ENCODE measurements at regions not wholly inside any gene's neighbourhood (a gene's known extent, or its start where the extent isn't known, plus 50 kb on each side); places are given as distances from the start of the nearest gene placed in this dataset.

DNA sequence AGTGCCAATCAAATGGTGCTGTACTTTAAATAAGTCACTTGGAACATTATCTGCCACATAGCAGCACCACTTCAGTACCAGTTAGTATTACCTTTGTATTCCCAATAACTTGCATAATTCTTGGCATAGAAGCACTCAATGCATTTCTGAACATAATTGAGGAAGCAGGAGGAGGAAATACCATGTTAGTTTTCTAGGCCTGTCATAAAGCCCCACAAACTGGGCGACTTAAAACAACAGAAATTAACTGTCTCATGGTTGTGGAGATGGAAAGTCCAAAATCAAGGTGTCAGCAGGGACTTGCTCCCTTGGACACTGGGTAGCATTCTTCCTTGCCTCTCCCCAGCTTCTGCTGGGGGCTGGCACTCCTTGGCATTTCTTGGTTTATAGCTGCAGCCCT is 296.2 kb downstream of the HS3ST1 start:
- Mint-ChIP-seq H3K4me1 (ENCODE audit: unreplicated experiment) (no peaks in the 10 kb centered on the region), H3K27ac (ENCODE audit: unreplicated experiment) (no peak overlapping the region), H3K9me3 (ENCODE audit: unreplicated experiment) (no peaks in the 10 kb centered on the region), H3K36me3 (ENCODE audit: low read depth, unreplicated experiment) (no peaks in the 10 kb centered on the region), H3K27me3 (ENCODE audit: unreplicated experiment) (no peaks in the 10 kb centered on the region), H3K4me3 (ENCODE audit: unreplicated experiment) (no peak overlapping the region)
- DNase-seq (ENCODE audit: low spot score), result no peak
- TF ChIP-seq, protein P1, sequence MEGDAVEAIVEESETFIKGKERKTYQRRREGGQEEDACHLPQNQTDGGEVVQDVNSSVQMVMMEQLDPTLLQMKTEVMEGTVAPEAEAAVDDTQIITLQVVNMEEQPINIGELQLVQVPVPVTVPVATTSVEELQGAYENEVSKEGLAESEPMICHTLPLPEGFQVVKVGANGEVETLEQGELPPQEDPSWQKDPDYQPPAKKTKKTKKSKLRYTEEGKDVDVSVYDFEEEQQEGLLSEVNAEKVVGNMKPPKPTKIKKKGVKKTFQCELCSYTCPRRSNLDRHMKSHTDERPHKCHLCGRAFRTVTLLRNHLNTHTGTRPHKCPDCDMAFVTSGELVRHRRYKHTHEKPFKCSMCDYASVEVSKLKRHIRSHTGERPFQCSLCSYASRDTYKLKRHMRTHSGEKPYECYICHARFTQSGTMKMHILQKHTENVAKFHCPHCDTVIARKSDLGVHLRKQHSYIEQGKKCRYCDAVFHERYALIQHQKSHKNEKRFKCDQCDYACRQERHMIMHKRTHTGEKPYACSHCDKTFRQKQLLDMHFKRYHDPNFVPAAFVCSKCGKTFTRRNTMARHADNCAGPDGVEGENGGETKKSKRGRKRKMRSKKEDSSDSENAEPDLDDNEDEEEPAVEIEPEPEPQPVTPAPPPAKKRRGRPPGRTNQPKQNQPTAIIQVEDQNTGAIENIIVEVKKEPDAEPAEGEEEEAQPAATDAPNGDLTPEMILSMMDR (IDR thresholded peaks at IDR 0.05; ENCODE audit: unreplicated experiment), result no peak

DNA sequence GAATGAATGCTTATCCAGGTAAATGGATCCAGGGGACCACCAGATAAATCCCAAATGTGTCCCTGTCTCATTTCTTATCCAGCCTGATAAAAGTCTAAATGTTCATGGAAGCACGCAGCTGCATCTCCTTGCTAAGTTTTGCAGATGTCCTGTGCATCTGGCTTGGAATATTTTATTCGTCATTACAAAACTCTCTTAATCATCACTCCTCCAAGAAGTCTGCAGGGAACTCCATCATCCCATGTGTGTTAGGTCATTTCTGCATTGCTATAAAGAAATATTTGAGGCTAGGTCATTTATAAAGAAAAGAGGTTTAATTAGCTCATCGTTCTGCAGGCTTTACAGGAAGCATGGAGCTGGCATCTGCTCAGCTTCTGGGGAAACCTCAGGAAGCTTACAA is 297.2 kb downstream of the HS3ST1 start:
- H3K36me3 Mint-ChIP-seq (ENCODE audit: low read depth, unreplicated experiment), result no peaks in the 10 kb centered on the region
- TF ChIP-seq, protein P1 (IDR thresholded peaks at IDR 0.05; ENCODE audit: unreplicated experiment), result no peak
- H3K4me1 Mint-ChIP-seq (ENCODE audit: unreplicated experiment), result no peaks in the 10 kb centered on the region
- no peak for DNase-seq (ENCODE audit: low spot score)
- H3K27me3 Mint-ChIP-seq (ENCODE audit: unreplicated experiment), result no peaks in the 10 kb centered on the region
- H3K4me3 Mint-ChIP-seq (ENCODE audit: unreplicated experiment), result no peak overlapping the region
- H3K27ac Mint-ChIP-seq (ENCODE audit: unreplicated experiment), result no peak overlapping the region
- H3K9me3 Mint-ChIP-seq (ENCODE audit: unreplicated experiment), result no peaks in the 10 kb centered on the region

DNA sequence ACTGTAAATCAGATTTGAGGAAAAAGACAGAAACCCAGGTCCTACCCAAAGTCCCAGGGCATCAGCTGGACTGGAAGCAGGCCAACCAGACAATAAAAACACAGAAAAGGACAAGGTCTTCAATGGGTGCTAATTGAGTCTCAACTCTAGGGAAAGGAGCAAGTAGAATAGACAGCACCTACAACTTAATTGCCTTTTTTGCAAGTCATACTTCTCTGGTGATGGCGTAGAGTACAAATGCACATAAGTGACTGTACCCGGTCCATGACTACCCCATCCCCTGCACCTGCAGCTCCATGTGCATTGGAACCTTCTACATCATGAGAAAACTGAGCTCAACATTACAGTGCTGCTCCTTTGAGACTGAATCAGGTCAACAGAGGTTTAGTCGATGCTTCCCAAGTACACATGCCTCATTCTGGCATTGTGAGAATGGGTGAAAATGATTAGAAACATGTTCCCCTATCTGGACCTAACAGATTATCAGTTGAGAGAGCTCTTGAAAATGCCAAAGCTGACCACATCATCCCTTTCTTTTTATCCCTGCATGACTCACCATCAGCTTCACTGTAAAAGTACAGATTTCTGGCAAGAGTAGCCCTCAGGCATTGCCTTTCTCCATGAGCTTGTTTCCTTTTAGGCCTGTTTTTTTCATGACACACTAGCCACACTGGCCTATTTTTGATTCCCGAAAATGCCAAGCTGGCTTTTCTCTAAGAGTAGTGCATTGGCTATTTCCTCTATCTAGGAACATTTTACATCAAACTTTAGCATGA is 298.3 kb downstream of the HS3ST1 start:
- no peak for DNase-seq (ENCODE audit: low spot score)
- H3K4me3 Mint-ChIP-seq (ENCODE audit: unreplicated experiment), result no peak overlapping the region
- no peaks in the 10 kb centered on the region for H3K9me3 Mint-ChIP-seq (ENCODE audit: unreplicated experiment)
- H3K27me3 Mint-ChIP-seq (ENCODE audit: unreplicated experiment), result no peaks in the 10 kb centered on the region
- TF ChIP-seq, protein P1 (IDR thresholded peaks at IDR 0.05; ENCODE audit: unreplicated experiment), result no peak
- H3K27ac Mint-ChIP-seq (ENCODE audit: unreplicated experiment), result no peak overlapping the region
- H3K4me1 Mint-ChIP-seq (ENCODE audit: unreplicated experiment), result no peaks in the 10 kb centered on the region
- H3K36me3 Mint-ChIP-seq (ENCODE audit: low read depth, unreplicated experiment), result no peaks in the 10 kb centered on the region

DNA sequence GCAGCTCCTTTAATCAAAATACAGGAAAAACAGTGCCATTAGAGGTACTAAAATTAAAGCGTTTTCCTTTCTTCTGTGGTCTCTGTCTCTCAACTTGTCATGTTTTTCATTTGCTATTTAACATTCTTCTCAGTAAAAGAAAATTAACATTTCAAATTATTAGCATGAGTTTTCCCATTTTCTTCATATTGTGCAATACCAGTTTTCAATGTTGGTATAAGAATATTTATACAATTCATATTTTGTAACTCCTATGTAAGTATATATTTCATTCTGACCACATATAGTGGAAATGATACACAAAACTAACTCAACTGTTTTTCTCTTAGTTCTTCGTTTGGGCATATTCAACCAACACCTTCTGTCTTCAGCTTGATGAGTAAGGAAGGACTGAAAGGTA is 308.3 kb downstream of the HS3ST1 start:
- no peaks in the 10 kb centered on the region for H3K36me3 Mint-ChIP-seq (ENCODE audit: low read depth, unreplicated experiment)
- no peaks in the 10 kb centered on the region for H3K9me3 Mint-ChIP-seq (ENCODE audit: unreplicated experiment)
- no peak for DNase-seq (ENCODE audit: low spot score)
- TF ChIP-seq, protein P1 (IDR thresholded peaks at IDR 0.05; ENCODE audit: unreplicated experiment), result no peak
- peaks cover 2% of the 10 kb centered on the region for H3K4me1 Mint-ChIP-seq (ENCODE audit: unreplicated experiment)
- H3K4me3 Mint-ChIP-seq (ENCODE audit: unreplicated experiment), result no peak overlapping the region
- no peak overlapping the region for H3K27ac Mint-ChIP-seq (ENCODE audit: unreplicated experiment)
- H3K27me3 Mint-ChIP-seq (ENCODE audit: unreplicated experiment), result peaks cover 4% of the 10 kb centered on the region

DNA sequence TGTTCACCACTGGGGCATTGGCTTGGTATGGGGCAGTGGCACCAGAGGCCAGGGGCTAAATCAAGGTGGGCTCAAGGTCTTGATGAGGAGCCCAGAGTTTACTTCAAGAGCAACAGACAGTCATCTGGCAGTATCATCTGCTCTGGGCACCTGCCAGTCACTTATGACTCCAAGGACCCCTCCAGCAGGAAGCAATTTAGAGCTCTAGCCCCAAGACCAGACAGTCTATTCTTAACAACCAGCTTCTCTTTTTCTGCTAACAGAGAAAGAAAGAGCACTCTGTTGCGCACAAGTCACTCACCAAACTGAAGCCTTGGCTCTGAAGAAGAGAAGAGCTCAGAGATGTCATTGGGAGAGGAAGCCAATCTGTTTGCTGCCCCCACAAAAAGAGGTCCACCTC is 309.2 kb downstream of the HS3ST1 start:
- Mint-ChIP-seq H3K27me3 (ENCODE audit: unreplicated experiment) (peaks cover 4% of the 10 kb centered on the region), H3K4me1 (ENCODE audit: unreplicated experiment) (peaks cover 2% of the 10 kb centered on the region), H3K27ac (ENCODE audit: unreplicated experiment) (no peak overlapping the region), H3K4me3 (ENCODE audit: unreplicated experiment) (no peak overlapping the region), H3K36me3 (ENCODE audit: low read depth, unreplicated experiment) (no peaks in the 10 kb centered on the region), H3K9me3 (ENCODE audit: unreplicated experiment) (no peaks in the 10 kb centered on the region)
- TF ChIP-seq, protein P1 (IDR thresholded peaks at IDR 0.05; ENCODE audit: unreplicated experiment), result no peak
- DNase-seq (ENCODE audit: low spot score), result no peak

Measured in endothelial cell (in vitro differentiated cells).